ENCODE measurements at regions not wholly inside any gene's neighbourhood (a gene's known extent, or its start where the extent isn't known, plus 50 kb on each side); places are given as distances from the start of the nearest gene placed in this dataset.

GRCh38 chr13:77458736-77459135 lies 76.8 kb upstream of the SCEL start:
- no peak overlapping the region for H3K27ac ChIP-seq
- no peaks in the 10 kb centered on the region for H3K27me3 ChIP-seq
- intact Hi-C loops (cut with DNase I), result no loop called here
- DNase-seq (no peak), FAIRE-seq (no peak), ATAC-seq (no peak)
- no peaks in the 10 kb centered on the region for H3K36me3 ChIP-seq
- no peak for TF ChIP-seq CTCF (IDR thresholded peaks at IDR 0.05)
- no peaks in the 10 kb centered on the region for H3K4me1 ChIP-seq
- H3K4me3 ChIP-seq, result no peak overlapping the region
- no peaks in the 10 kb centered on the region for H3K9me3 ChIP-seq
- WGBS, 2 donors, result 7 to 10% methylated on average over 1 of the region's 1 CpG

GRCh38 chr13:77457966-77458365 lies 77.5 kb upstream of the SCEL start:
- ATAC-seq (no peak), FAIRE-seq (no peak), DNase-seq (no peak)
- intact Hi-C loops (cut with DNase I), result no loop called here
- TF ChIP-seq CTCF (IDR thresholded peaks at IDR 0.05), result no peak
- WGBS, 2 donors, result 44 to 48% methylated on average over 3 of the region's 3 CpGs
- Histone ChIP-seq H3K9me3 (no peaks in the 10 kb centered on the region), H3K27me3 (no peaks in the 10 kb centered on the region), H3K27ac (no peak overlapping the region), H3K4me3 (no peak overlapping the region), H3K4me1 (no peaks in the 10 kb centered on the region), H3K36me3 (no peaks in the 10 kb centered on the region)

- no peaks in the 10 kb centered on the region for H3K9me3 ChIP-seq
- ATAC-seq (no peak), FAIRE-seq (no peak), DNase-seq (no peak)
- no peak for TF ChIP-seq CTCF (IDR thresholded peaks at IDR 0.05)
- no peak overlapping the region for H3K4me3 ChIP-seq
- H3K36me3 ChIP-seq, result no peaks in the 10 kb centered on the region
- H3K27me3 ChIP-seq, result no peaks in the 10 kb centered on the region
- H3K4me1 ChIP-seq, result no peaks in the 10 kb centered on the region
- WGBS, 2 donors, result 35 to 49% methylated on average over 1 of the region's 1 CpG
- H3K27ac ChIP-seq, result no peak overlapping the region
- intact Hi-C loops (cut with DNase I), result no loop called here
Observed at GRCh38 chr13:77456271-77456670, 79.2 kb upstream of the SCEL start.

- Histone ChIP-seq H3K4me3 (no peak overlapping the region), H3K36me3 (no peaks in the 10 kb centered on the region), H3K27ac (no peak overlapping the region), H3K4me1 (no peaks in the 10 kb centered on the region), H3K27me3 (no peaks in the 10 kb centered on the region), H3K9me3 (no peaks in the 10 kb centered on the region)
- FAIRE-seq (no peak), ATAC-seq (no peak), DNase-seq (no peak)
- 31 to 42% methylated on average over 2 of the region's 2 CpGs for WGBS, 2 donors
- intact Hi-C loops (cut with DNase I), result no loop called here
- no peak for TF ChIP-seq CTCF (IDR thresholded peaks at IDR 0.05)
Observed at GRCh38 chr13:77449265-77449664, 86.2 kb upstream of the SCEL start.

- no peaks in the 10 kb centered on the region for H3K9me3 ChIP-seq
- no peak overlapping the region for H3K4me3 ChIP-seq
- ATAC-seq, result peak in 1 of 4 donors; percentile 59
- peak in 1 of 6 donors; percentile 18 for DNase-seq
- H3K27me3 ChIP-seq, result no peaks in the 10 kb centered on the region
- WGBS, 2 donors, result 58 to 70% methylated on average over 4 of the region's 4 CpGs
- FAIRE-seq, result no peak
- no peak overlapping the region for H3K27ac ChIP-seq
- H3K36me3 ChIP-seq, result no peaks in the 10 kb centered on the region
- no peak for TF ChIP-seq CTCF (IDR thresholded peaks at IDR 0.05)
- H3K4me1 ChIP-seq, result no peaks in the 10 kb centered on the region
- intact Hi-C loops (cut with DNase I), result no loop called here
Observed at GRCh38 chr13:77448689-77449088, 86.8 kb upstream of the SCEL start.

Measured in pancreas (tissue), 10 donors.